Panc1 (cell line): ENCODE measurements at regions not wholly inside any gene's neighbourhood (a gene's known extent, or its start where the extent isn't known, plus 50 kb on each side); places are given as distances from the start of the nearest gene placed in this dataset.

Experiments used
- ATAC-seq: fragments of 200-7000 bp; cut with Tn5 transposase; 2 replicates; pipeline ENCODE4 v1.9.1; 2020; ENCODE audit warnings: mild to moderate bottlenecking, moderate library complexity
- BruUV-seq: library from RNA; stranded (reverse); fragments of 400-500 nt; replicated peaks from 2 replicates; lab custom pipeline; 2021; lab: Mats Ljungman, UMichigan
- CTCF ChIA-PET: fragments of 300-600 bp; sonication (Branson Sonifier 250); formaldehyde crosslinking; loops from one replicate; lab custom pipeline; 2022; ENCODE audit warnings: antibody characterized with exemption; lab: Charles Lee
- POLR2A ChIA-PET: fragments of 300-600 bp; sonication (Branson Sonifier 250); formaldehyde crosslinking; loops from one replicate; lab custom pipeline; 2022; ENCODE audit warnings: antibody characterized with exemption; lab: Charles Lee
- DNase-seq: peaks from one replicate; pipeline ENCODE4 v3.0.0-alpha.2; 2010; ENCODE audit warnings: low read depth, low spot score
- H3K27ac ChIP-seq: 2 replicates; pipeline ENCODE4 v1.5.1; 2011; ENCODE audit warnings: mild to moderate bottlenecking, low read length, inconsistent platforms
- H3K27me3 ChIP-seq: fragments of 200-500 bp; sonication (Bioruptor generic); 2 replicates; pipeline ENCODE4 v1.6.0; 2014; ENCODE audit warnings: low read length, inconsistent platforms; ENCODE audit not compliant: control insufficient read depth, insufficient read depth
- H3K36me3 ChIP-seq: fragments of 200-500 bp; sonication (Bioruptor generic); 2 replicates; pipeline ENCODE4 v1.5.1; 2014; ENCODE audit warnings: inconsistent platforms, mild to moderate bottlenecking, low read length, moderate library complexity; ENCODE audit not compliant: control insufficient read depth, insufficient read depth
- H3K4me1 ChIP-seq: 2 replicates; pipeline ENCODE4 v1.5.1; 2011; ENCODE audit warnings: inconsistent platforms, mild to moderate bottlenecking, low read length, moderate library complexity; ENCODE audit not compliant: control insufficient read depth, insufficient read depth
- H3K4me3 ChIP-seq, 2 experiments: 2 replicates each; pipeline ENCODE4 v1.5.1; 2011 to 2012; ENCODE audit warnings: low read depth in 2 of 2, low read length in 2 of 2, mild to moderate bottlenecking in 2 of 2, inconsistent platforms in 1 of 2, moderate library complexity in 1 of 2
- H3K9me3 ChIP-seq: fragments of 200-500 bp; sonication (Bioruptor generic); 2 replicates; pipeline ENCODE4 v1.5.1; 2014; ENCODE audit warnings: low read depth, mild to moderate bottlenecking, inconsistent platforms, low read length, moderate library complexity; ENCODE audit not compliant: control insufficient read depth, insufficient read depth
- CTCF ChIP-seq: fragments of 450-650 bp; IDR thresholded peaks from 2 replicates; pipeline ENCODE4 v1.5.1; 2017; ENCODE audit warnings: mild to moderate bottlenecking
- POLR2AphosphoS5 ChIP-seq: IDR thresholded peaks from 2 replicates; pipeline ENCODE4 v1.6.1; 2012; ENCODE audit warnings: mild to moderate bottlenecking, low read depth, low read length, moderate library complexity
- REST ChIP-seq, 2 experiments: IDR thresholded peaks; 2 replicates each; pipeline ENCODE4 v1.6.1; 2011 to 2012; ENCODE audit warnings: low read depth in 2 of 2, control low read depth in 1 of 2, low read length in 1 of 2, mild to moderate bottlenecking in 1 of 2, moderate library complexity in 1 of 2; ENCODE audit not compliant: insufficient read depth in 1 of 2
- SIN3A ChIP-seq: IDR thresholded peaks from 2 replicates; pipeline ENCODE4 v1.6.1; 2012; ENCODE audit warnings: low read depth, mild to moderate bottlenecking, low read length, moderate library complexity, borderline replicate concordance; ENCODE audit not compliant: insufficient read depth
- TCF7L2 ChIP-seq: IDR thresholded peaks from 2 replicates; pipeline ENCODE4 v1.6.1; 2011; ENCODE audit warnings: mild to moderate bottlenecking, low read depth, low read length, inconsistent platforms
- in situ Hi-C: cut with HindIII; loops from 2 replicates; pipeline ENCODE4 v1.10.0; 2016; ENCODE audit warnings: low sequenced_read_pairs, low pct_unique_long_range_greater_than_20kb
- intact Hi-C: fragments of 100-400 bp; cut with micrococcal nuclease; formaldehyde crosslinking; loops from one replicate; pipeline ENCODE4 v1.10.0; 2022; ENCODE audit not compliant: unreplicated experiment

GRCh38 chr7:19463581-19463980, 245.3 kb downstream of the POLR1F start:
- H3K27ac ChIP-seq, result no peak overlapping the region
- H3K9me3 ChIP-seq, result no peaks in the 10 kb centered on the region
- ATAC-seq (no peak), DNase-seq (no peak)
- in situ Hi-C loops (no loop called here), intact Hi-C loops (no loop called here)
- no peaks in the 10 kb centered on the region for H3K4me1 ChIP-seq
- TF ChIP-seq REST (IDR thresholded peaks at IDR 0.05; ENCODE audit: insufficient read depth in 1 of 2, low read depth in 2 of 2, low read length in 1 of 2), result no peak
- no peak for TF ChIP-seq CTCF
- no peak for TF ChIP-seq POLR2AphosphoS5
- no peak for TF ChIP-seq TCF7L2
- TF ChIP-seq SIN3A, result no peak
- POLR2A ChIA-PET, result no interaction called here
- no peaks in the 10 kb centered on the region for H3K36me3 ChIP-seq
- CTCF ChIA-PET, result no interaction called here
- no TSS peak for BruUV-seq
- no peak overlapping the region for H3K4me3 ChIP-seq
- no peaks in the 10 kb centered on the region for H3K27me3 ChIP-seq

GRCh38 chr7:19455623-19456022, 253.2 kb downstream of the POLR1F start:
- no peaks in the 10 kb centered on the region for H3K4me1 ChIP-seq
- H3K9me3 ChIP-seq, result no peaks in the 10 kb centered on the region
- H3K27me3 ChIP-seq, result no peaks in the 10 kb centered on the region
- ATAC-seq, result no peak
- ChIA-PET POLR2A (no interaction called here), CTCF (no interaction called here)
- intact Hi-C loops, result no loop called here
- no TSS peak for BruUV-seq
- H3K36me3 ChIP-seq, result no peaks in the 10 kb centered on the region
- TF ChIP-seq SIN3A (no peak), REST (IDR thresholded peaks at IDR 0.05; ENCODE audit: insufficient read depth in 1 of 2, low read depth in 2 of 2, low read length in 1 of 2) (no peak), CTCF (no peak), TCF7L2 (no peak), POLR2AphosphoS5 (no peak)
- no peak overlapping the region for H3K27ac ChIP-seq
- no peak for DNase-seq
- no peak overlapping the region for H3K4me3 ChIP-seq
- in situ Hi-C loops, result no loop called here
